ENCODE measurements at regions not wholly inside any gene's neighbourhood (a gene's known extent, or its start where the extent isn't known, plus 50 kb on each side); places are given as distances from the start of the nearest gene placed in this dataset.

- Histone ChIP-seq H3K4me3 (no peak overlapping the region), H3K36me3 (no peaks in the 10 kb centered on the region), H3K4me1 (no peaks in the 10 kb centered on the region), H3K27ac (no peak overlapping the region), H3K27me3 (no peaks in the 10 kb centered on the region), H3K9me3 (no peaks in the 10 kb centered on the region)
- 76 to 87% methylated on average over 3 of the region's 3 CpGs for WGBS, 2 donors
- TF ChIP-seq POLR2AphosphoS5 (IDR thresholded peaks at IDR 0.05): no peak
- TF ChIP-seq EP300 (IDR thresholded peaks at IDR 0.05): no peak
- TF ChIP-seq, protein P1, sequence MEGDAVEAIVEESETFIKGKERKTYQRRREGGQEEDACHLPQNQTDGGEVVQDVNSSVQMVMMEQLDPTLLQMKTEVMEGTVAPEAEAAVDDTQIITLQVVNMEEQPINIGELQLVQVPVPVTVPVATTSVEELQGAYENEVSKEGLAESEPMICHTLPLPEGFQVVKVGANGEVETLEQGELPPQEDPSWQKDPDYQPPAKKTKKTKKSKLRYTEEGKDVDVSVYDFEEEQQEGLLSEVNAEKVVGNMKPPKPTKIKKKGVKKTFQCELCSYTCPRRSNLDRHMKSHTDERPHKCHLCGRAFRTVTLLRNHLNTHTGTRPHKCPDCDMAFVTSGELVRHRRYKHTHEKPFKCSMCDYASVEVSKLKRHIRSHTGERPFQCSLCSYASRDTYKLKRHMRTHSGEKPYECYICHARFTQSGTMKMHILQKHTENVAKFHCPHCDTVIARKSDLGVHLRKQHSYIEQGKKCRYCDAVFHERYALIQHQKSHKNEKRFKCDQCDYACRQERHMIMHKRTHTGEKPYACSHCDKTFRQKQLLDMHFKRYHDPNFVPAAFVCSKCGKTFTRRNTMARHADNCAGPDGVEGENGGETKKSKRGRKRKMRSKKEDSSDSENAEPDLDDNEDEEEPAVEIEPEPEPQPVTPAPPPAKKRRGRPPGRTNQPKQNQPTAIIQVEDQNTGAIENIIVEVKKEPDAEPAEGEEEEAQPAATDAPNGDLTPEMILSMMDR (IDR thresholded peaks at IDR 0.05): no peak
- TF ChIP-seq POLR2A (IDR thresholded peaks at IDR 0.05): no peak
- no peak for DNase-seq
- intact Hi-C loops (cut with DNase I): no loop called here
Observed at GRCh38 chr4:29983890-29984289, 736.3 kb upstream of the PCDH7 start.

GRCh38 chr4:30001628-30002027 lies 718.5 kb upstream of the PCDH7 start:
- no peak for TF ChIP-seq POLR2A (IDR thresholded peaks at IDR 0.05)
- TF ChIP-seq, protein P1 (IDR thresholded peaks at IDR 0.05): no peak
- no peak for TF ChIP-seq EP300 (IDR thresholded peaks at IDR 0.05)
- TF ChIP-seq POLR2AphosphoS5 (IDR thresholded peaks at IDR 0.05): no peak
- intact Hi-C loops (cut with DNase I): no loop called here
- no peak overlapping the region for H3K27ac ChIP-seq

GRCh38 chr4:30002341-30002740 lies 717.8 kb upstream of the PCDH7 start:
- intact Hi-C loops (cut with DNase I): no loop called here
- H3K4me1 ChIP-seq: no peaks in the 10 kb centered on the region
- 69 to 78% methylated on average over 3 of the region's 3 CpGs for WGBS, 2 donors
- H3K27ac ChIP-seq: no peak overlapping the region
- TF ChIP-seq, protein P1 (IDR thresholded peaks at IDR 0.05): no peak
- TF ChIP-seq POLR2A (IDR thresholded peaks at IDR 0.05) (no peak), EP300 (IDR thresholded peaks at IDR 0.05) (no peak), POLR2AphosphoS5 (IDR thresholded peaks at IDR 0.05) (no peak)
- no peak for DNase-seq
- H3K9me3 ChIP-seq: no peaks in the 10 kb centered on the region
- H3K4me3 ChIP-seq: no peak overlapping the region
- no peaks in the 10 kb centered on the region for H3K27me3 ChIP-seq
- H3K36me3 ChIP-seq: no peaks in the 10 kb centered on the region

More at GRCh38 chr4:30001628-30002027, 718.5 kb upstream of the PCDH7 start:
- DNase-seq: no peak
- Histone ChIP-seq H3K4me3 (no peak overlapping the region), H3K9me3 (no peaks in the 10 kb centered on the region), H3K27me3 (no peaks in the 10 kb centered on the region), H3K4me1 (no peaks in the 10 kb centered on the region), H3K36me3 (no peaks in the 10 kb centered on the region)
- WGBS, 2 donors: 46 to 69% methylated on average over 1 of the region's 1 CpG

DNA sequence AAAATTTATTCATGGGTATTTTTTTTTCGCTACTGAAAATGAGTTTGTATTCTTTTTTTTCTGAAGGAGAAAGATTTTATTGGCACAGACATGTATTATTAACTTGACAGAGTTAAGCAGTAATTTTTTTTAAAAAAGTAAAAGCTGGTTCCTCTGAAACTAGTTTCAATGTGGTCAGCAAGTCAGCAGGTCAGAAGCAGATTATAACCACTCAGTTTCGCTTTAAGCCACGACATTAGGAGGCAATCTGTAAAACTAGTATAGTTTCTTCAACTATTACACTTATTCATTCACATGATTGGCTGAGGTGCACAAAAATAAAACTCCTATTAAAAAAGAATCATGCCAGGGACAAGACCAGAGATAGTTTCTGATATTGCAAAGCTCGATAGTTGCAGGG lies 714.2 kb upstream of the PCDH7 start:
- DNase-seq: no peak
- no peak for TF ChIP-seq POLR2AphosphoS5 (IDR thresholded peaks at IDR 0.05)
- TF ChIP-seq POLR2A (IDR thresholded peaks at IDR 0.05): no peak
- TF ChIP-seq, protein P1 (IDR thresholded peaks at IDR 0.05): no peak
- TF ChIP-seq EP300 (IDR thresholded peaks at IDR 0.05): no peak
- Histone ChIP-seq H3K27me3 (no peaks in the 10 kb centered on the region), H3K27ac (no peak overlapping the region), H3K4me1 (no peaks in the 10 kb centered on the region), H3K36me3 (no peaks in the 10 kb centered on the region), H3K4me3 (no peak overlapping the region), H3K9me3 (no peaks in the 10 kb centered on the region)
- 75 to 88% methylated on average over 4 of the region's 4 CpGs for WGBS, 2 donors
- intact Hi-C loops (cut with DNase I): no loop called here

GRCh38 chr4:30024526-30024925 lies 695.6 kb upstream of the PCDH7 start:
- H3K36me3 ChIP-seq: no peaks in the 10 kb centered on the region
- no peaks in the 10 kb centered on the region for H3K4me1 ChIP-seq
- intact Hi-C loops (cut with DNase I): no loop called here
- DNase-seq: no peak
- no peak overlapping the region for H3K27ac ChIP-seq
- WGBS, 2 donors: 61% methylated on average over 2 of the region's 2 CpGs
- no peak overlapping the region for H3K4me3 ChIP-seq
- H3K9me3 ChIP-seq: no peaks in the 10 kb centered on the region
- H3K27me3 ChIP-seq: no peaks in the 10 kb centered on the region
- TF ChIP-seq, protein P1 (IDR thresholded peaks at IDR 0.05): no peak
- no peak for TF ChIP-seq POLR2AphosphoS5 (IDR thresholded peaks at IDR 0.05)
- no peak for TF ChIP-seq POLR2A (IDR thresholded peaks at IDR 0.05)
- no peak for TF ChIP-seq EP300 (IDR thresholded peaks at IDR 0.05)
